ENCODE measurements at regions not wholly inside any gene's neighbourhood (a gene's known extent, or its start where the extent isn't known, plus 50 kb on each side); places are given as distances from the start of the nearest gene placed in this dataset.

DNA sequence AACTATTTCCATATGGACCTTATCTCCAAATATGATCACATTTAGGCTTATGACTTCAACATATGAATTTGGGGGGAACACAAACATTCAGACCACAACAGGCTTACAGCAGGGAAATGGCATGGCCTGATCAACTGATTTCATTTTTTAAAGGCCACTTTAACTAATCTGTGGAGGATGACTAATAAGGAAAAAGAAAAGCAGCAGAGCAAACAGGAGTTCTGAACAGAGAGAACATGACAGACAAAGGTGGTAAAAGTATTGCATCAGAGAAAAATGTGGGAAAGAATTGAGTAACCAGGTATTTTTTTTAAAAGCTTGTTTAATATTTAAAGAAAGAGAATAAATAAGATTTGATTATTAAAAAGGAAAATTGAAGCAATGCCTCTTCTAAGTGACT, 366.1 kb upstream of the TMPO start:
- no peak for DNase-seq (ENCODE audit: low read depth in 1 of 2, low spot score in 1 of 2)
- TF ChIP-seq, protein P1, sequence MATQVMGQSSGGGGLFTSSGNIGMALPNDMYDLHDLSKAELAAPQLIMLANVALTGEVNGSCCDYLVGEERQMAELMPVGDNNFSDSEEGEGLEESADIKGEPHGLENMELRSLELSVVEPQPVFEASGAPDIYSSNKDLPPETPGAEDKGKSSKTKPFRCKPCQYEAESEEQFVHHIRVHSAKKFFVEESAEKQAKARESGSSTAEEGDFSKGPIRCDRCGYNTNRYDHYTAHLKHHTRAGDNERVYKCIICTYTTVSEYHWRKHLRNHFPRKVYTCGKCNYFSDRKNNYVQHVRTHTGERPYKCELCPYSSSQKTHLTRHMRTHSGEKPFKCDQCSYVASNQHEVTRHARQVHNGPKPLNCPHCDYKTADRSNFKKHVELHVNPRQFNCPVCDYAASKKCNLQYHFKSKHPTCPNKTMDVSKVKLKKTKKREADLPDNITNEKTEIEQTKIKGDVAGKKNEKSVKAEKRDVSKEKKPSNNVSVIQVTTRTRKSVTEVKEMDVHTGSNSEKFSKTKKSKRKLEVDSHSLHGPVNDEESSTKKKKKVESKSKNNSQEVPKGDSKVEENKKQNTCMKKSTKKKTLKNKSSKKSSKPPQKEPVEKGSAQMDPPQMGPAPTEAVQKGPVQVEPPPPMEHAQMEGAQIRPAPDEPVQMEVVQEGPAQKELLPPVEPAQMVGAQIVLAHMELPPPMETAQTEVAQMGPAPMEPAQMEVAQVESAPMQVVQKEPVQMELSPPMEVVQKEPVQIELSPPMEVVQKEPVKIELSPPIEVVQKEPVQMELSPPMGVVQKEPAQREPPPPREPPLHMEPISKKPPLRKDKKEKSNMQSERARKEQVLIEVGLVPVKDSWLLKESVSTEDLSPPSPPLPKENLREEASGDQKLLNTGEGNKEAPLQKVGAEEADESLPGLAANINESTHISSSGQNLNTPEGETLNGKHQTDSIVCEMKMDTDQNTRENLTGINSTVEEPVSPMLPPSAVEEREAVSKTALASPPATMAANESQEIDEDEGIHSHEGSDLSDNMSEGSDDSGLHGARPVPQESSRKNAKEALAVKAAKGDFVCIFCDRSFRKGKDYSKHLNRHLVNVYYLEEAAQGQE (IDR thresholded peaks at IDR 0.05; ENCODE audit: insufficient replicate concordance, low read depth), result no peak
- TF ChIP-seq GABPA (IDR thresholded peaks at IDR 0.05; ENCODE audit: low read depth) (no peak), POLR2AphosphoS5 (IDR thresholded peaks at IDR 0.05; ENCODE audit: low read depth) (no peak), SPI1 (IDR thresholded peaks at IDR 0.05; ENCODE audit: borderline replicate concordance, low read depth) (no peak)
- TF ChIP-seq, protein P2, sequence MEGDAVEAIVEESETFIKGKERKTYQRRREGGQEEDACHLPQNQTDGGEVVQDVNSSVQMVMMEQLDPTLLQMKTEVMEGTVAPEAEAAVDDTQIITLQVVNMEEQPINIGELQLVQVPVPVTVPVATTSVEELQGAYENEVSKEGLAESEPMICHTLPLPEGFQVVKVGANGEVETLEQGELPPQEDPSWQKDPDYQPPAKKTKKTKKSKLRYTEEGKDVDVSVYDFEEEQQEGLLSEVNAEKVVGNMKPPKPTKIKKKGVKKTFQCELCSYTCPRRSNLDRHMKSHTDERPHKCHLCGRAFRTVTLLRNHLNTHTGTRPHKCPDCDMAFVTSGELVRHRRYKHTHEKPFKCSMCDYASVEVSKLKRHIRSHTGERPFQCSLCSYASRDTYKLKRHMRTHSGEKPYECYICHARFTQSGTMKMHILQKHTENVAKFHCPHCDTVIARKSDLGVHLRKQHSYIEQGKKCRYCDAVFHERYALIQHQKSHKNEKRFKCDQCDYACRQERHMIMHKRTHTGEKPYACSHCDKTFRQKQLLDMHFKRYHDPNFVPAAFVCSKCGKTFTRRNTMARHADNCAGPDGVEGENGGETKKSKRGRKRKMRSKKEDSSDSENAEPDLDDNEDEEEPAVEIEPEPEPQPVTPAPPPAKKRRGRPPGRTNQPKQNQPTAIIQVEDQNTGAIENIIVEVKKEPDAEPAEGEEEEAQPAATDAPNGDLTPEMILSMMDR (IDR thresholded peaks at IDR 0.05; ENCODE audit: insufficient read depth, low read length), result no peak
- Histone ChIP-seq H3K27ac (replicated peaks) (no peak overlapping the region), H3K27me3 (ENCODE audit: insufficient read depth, poor library complexity, severe bottlenecking) (no peaks in the 10 kb centered on the region), H3K4me3 (replicated peaks; ENCODE audit: insufficient read depth, low read length) (no peak overlapping the region)

DNA sequence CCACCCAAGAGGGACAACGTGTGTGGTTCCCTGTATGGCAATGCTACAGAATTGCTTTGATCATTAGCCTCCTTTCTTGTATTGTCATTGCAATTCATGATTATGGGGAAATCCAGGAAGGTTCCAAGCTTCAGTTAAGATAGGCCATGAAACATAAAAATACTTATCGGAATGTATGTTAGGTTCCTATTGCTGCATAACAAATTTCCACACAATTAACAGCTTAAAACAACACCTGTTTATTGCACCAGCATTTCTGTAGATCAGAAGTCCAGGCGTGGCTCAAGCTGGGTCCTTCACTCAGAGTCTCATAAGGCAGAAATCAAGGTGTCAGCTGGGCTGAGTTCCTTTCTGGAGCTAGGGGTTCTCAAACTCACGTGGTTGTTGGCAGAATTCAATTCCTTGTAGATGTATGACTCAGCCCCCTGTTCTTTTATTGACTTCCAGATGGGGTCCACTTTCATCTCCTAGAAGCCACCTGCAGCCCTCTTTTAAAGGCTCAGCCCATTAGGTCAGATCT, 365.6 kb upstream of the TMPO start:
- DNase-seq (ENCODE audit: low read depth in 1 of 2, low spot score in 1 of 2), result no peak
- Histone ChIP-seq H3K27me3 (ENCODE audit: insufficient read depth, poor library complexity, severe bottlenecking) (peaks cover 2% of the 10 kb centered on the region), H3K4me3 (replicated peaks; ENCODE audit: insufficient read depth, low read length) (no peak overlapping the region), H3K27ac (replicated peaks) (no peak overlapping the region)
- TF ChIP-seq, protein P1 (IDR thresholded peaks at IDR 0.05; ENCODE audit: insufficient replicate concordance, low read depth), result no peak
- no peak for TF ChIP-seq GABPA (IDR thresholded peaks at IDR 0.05; ENCODE audit: low read depth)
- no peak for TF ChIP-seq SPI1 (IDR thresholded peaks at IDR 0.05; ENCODE audit: borderline replicate concordance, low read depth)
- no peak for TF ChIP-seq POLR2AphosphoS5 (IDR thresholded peaks at IDR 0.05; ENCODE audit: low read depth)
- TF ChIP-seq, protein P2 (IDR thresholded peaks at IDR 0.05; ENCODE audit: insufficient read depth, low read length), result no peak

DNA sequence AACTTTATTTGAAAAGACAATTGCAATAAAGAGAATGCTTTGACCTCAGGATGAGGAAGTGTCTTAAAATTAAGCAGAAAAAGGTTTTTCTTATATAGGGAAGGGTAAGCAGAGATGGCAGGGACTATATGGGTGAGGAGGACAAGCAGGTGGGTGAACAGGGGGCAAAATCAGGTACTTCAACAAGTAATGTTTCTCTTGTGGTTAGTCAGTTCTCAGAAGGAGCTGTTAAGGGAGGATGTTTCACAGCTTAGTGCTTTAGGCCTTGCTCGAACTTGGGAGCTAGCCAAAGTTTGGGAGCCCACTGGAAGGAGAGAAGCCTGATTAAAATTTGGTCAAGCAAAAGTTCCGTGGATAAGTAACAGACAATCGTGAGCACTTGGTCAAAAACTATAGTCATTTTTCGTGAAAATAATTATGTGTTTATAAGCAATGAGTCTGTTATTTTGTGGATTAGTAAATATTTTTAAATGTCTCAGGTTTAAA, 364.2 kb upstream of the TMPO start:
- Histone ChIP-seq H3K27me3 (ENCODE audit: insufficient read depth, poor library complexity, severe bottlenecking) (peaks cover 3% of the 10 kb centered on the region), H3K27ac (replicated peaks) (no peak overlapping the region), H3K4me3 (replicated peaks; ENCODE audit: insufficient read depth, low read length) (no peak overlapping the region)
- no peak for DNase-seq (ENCODE audit: low read depth in 1 of 2, low spot score in 1 of 2)
- TF ChIP-seq GABPA (IDR thresholded peaks at IDR 0.05; ENCODE audit: low read depth), result no peak
- TF ChIP-seq, protein P1 (IDR thresholded peaks at IDR 0.05; ENCODE audit: insufficient replicate concordance, low read depth), result no peak
- TF ChIP-seq POLR2AphosphoS5 (IDR thresholded peaks at IDR 0.05; ENCODE audit: low read depth), result no peak
- TF ChIP-seq, protein P2 (IDR thresholded peaks at IDR 0.05; ENCODE audit: insufficient read depth, low read length), result no peak
- no peak for TF ChIP-seq SPI1 (IDR thresholded peaks at IDR 0.05; ENCODE audit: borderline replicate concordance, low read depth)

Measured in HL-60 (cell line).